AG10803 (cell line): ENCODE measurements at regions not wholly inside any gene's neighbourhood (a gene's known extent, or its start where the extent isn't known, plus 50 kb on each side); places are given as distances from the start of the nearest gene placed in this dataset.
"Not testable (repeated sequence)": the region's sequence is repeated elsewhere in the genome, so short reads cannot be mapped to it uniquely, and the experiment has no call there.

Experiments used
- DNase-seq: peaks from one replicate; pipeline ENCODE4 v3.0.0; 2010; ENCODE audit warnings: low read depth
- H3K4me3 ChIP-seq: 2 replicates; pipeline ENCODE4 v1.5.1; 2011; ENCODE audit warnings: mild to moderate bottlenecking, low read length, control low read depth
- TF ChIP-seq, protein P1 (sequence below): conservative IDR thresholded peaks from 2 replicates; pipeline ENCODE4 v1.5.1; 2011; ENCODE audit warnings: mild to moderate bottlenecking, low read length, control low read depth, inconsistent platforms

DNA sequence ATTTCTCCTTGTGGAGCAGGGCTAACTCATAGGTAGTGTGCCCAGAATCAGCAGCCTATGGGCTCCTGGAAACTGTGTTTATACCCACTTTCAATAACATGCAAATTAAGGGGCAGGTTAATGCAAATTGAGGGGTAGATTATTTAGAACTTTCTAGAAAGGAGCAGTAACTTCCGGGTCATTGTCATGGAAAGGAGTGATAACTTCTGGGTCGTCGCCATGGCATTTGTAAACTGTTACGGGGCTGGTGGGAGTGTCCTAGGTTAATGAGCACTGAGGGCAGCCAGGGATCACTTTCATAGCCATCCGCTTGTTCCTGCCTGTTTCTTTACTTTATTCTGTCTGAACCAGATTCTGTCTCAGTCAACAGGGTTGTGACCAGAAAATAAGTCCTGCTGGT is 143.3 kb upstream of the RFLNA start:
- H3K4me3 ChIP-seq, result no peak overlapping the region
- TF ChIP-seq, protein P1, sequence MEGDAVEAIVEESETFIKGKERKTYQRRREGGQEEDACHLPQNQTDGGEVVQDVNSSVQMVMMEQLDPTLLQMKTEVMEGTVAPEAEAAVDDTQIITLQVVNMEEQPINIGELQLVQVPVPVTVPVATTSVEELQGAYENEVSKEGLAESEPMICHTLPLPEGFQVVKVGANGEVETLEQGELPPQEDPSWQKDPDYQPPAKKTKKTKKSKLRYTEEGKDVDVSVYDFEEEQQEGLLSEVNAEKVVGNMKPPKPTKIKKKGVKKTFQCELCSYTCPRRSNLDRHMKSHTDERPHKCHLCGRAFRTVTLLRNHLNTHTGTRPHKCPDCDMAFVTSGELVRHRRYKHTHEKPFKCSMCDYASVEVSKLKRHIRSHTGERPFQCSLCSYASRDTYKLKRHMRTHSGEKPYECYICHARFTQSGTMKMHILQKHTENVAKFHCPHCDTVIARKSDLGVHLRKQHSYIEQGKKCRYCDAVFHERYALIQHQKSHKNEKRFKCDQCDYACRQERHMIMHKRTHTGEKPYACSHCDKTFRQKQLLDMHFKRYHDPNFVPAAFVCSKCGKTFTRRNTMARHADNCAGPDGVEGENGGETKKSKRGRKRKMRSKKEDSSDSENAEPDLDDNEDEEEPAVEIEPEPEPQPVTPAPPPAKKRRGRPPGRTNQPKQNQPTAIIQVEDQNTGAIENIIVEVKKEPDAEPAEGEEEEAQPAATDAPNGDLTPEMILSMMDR, result no peak
- no peak for DNase-seq

DNA sequence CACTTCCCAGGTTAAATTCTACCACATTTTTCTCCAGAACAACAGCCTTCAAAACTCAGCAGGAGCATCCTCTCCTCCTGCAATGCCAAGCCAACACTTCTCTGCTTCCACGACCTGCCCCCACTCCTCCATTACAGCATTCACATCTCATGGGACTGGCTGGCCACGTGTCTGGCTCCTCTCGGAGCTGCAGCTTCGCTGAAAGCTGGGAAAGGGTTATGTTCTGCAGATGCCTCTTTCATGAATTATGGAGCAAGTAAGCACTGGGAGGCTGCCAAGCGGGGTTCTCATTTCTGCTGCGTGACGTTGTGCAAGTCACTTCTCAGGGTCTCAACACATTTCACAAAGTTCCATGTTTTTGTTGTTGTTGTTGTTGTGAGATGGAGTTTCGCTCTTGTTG is 142.2 kb upstream of the RFLNA start:
- H3K4me3 ChIP-seq, result no peak overlapping the region
- peak; percentile 75 for DNase-seq
- TF ChIP-seq, protein P1, result no peak

DNA sequence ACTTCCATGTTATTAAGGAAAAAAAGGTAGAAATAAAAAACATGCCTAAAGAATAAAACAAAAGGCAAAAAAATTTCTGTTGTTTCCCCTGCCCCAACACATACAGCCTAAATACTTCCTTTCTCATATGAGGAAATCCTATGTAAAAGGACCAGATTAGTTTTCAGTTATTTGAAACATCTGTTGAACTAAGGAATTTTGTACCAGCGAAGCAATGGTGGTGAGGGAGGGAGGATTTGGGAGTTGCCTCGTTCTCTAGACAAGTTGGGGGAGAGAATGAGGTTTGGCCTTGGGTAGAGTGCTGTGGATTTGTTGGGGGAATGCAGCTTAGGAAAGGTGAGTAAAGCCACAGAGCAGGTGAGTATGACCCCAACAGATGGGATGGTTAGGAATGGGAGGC is 141.5 kb upstream of the RFLNA start:
- TF ChIP-seq, protein P1, result no peak
- peak; percentile 52 for DNase-seq
- no peak overlapping the region for H3K4me3 ChIP-seq

DNA sequence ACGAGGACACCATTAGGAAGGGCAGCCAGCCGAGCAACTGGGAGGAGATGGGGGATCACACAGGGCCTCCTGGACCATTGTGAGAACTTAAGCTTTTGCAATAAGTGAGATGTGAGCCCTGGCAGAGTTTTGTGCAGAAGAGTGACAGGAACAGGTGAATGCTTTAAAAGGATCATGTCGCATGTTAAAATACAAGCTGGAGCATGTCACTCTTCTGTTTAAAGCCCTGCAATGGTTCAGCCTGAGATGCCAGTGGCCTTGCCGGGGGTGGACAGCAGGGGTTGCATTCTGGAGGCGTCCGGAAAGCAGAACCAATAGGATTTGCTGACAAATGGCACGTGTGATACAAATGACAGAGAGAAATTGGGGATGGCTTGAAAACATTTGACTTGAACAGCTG is 137.5 kb upstream of the RFLNA start:
- TF ChIP-seq, protein P1, result no peak
- DNase-seq, result no peak

DNA sequence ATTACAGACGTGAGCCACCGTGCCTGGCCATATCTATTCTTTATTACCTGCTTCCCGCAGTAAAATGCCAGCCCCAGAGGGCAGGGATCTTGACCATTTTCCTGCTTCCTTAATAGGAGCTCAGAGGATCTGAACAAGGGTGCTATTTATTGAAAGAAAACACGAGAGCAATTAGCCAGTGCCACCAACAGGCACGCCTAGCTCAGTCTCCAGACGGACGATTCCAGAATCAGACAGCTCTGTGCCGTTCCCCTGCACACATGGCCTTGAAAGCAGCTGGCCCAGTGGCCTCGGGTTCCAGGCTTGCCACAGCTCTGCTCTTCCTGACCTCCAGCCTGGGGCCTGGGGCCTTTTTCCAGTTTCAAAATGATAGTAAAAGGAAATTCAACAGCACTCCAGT is 135.2 kb upstream of the RFLNA start:
- no peak overlapping the region for H3K4me3 ChIP-seq
- DNase-seq, result no peak
- TF ChIP-seq, protein P1, result no peak

More for the DNA sequence above, 137.5 kb upstream of the RFLNA start:
- H3K4me3 ChIP-seq, result no peak overlapping the region

DNA sequence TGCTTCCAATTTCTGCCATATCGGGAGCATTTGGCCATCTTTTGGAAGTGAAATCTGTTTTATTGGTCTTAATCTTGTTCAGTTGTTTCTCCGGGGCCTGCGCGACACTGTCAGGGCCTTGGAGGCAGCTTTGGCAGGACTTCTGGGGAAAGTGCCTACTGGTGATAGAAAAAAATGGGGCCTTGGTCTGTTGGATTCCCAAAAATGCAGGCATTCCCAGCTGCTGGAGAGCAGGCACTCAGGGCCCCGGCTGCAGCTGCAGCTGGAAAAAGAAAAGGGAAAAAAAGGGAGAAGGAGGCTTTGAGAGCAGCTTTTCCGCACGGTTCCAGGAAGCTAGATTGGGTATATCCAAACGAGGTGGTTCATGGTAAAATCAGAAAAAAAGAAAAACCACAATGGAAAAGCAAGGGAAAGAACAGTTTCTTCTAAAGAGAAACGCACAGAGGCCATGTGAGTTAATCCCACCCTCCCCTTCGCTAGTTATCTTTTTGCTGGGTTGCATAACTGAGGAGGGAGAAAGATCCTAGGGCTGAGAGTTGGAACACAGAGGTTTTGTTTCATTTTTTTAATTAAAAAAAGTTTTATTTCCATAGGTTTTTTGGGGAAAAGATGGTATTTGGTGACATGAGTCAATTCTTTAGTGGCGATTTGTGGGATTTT is 134.7 kb upstream of the RFLNA start:
- peak; percentile 45 for DNase-seq
- TF ChIP-seq, protein P1, result no peak
- no peak overlapping the region for H3K4me3 ChIP-seq

DNA sequence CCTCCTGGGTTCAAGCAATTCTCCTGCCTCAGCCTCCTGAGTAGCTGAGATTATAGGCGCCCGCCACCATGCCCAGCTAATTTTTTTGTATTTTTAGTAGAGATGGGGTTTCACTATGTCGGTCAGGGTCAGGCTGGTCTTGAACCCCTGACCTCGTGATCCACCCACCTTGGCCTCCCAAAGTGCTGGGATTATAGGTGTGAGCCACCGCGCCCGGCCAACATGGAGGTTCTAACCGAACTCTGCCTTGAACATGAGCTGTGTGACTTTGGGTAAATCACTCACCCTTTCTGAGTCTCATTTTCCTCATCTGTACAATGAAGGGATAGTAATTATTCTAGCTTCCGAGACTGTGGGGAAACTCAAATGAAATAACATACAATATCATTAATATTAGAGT is 133.5 kb upstream of the RFLNA start:
- DNase-seq, H3K4me3 ChIP-seq: not testable (repeated sequence)
